ENCODE measurements at regions not wholly inside any gene's neighbourhood (a gene's known extent, or its start where the extent isn't known, plus 50 kb on each side); places are given as distances from the start of the nearest gene placed in this dataset.
A peak's percentile ranks its signal among the peaks of the same experiment; 100 is the strongest.

GRCh38 chr13:111929036-111929616 lies 137.8 kb upstream of the SOX1 start:
- no peak for DNase-seq

GRCh38 chr13:111936267-111936925 lies 130.6 kb upstream of the SOX1 start:
- no peak for DNase-seq

- no peak for DNase-seq
These were observed 129.1 kb upstream of the SOX1 start for GRCh38 chr13:111937777-111938311.

GRCh38 chr13:111938741-111939665 lies 127.9 kb upstream of the SOX1 start:
- DNase-seq = no peak

- DNase-seq = no peak
These were observed 127.2 kb upstream of the SOX1 start for GRCh38 chr13:111939666-111940278.

GRCh38 chr13:111940892-111941291 lies 126.1 kb upstream of the SOX1 start:
- DNase-seq = no peak

GRCh38 chr13:111941845-111942447 lies 125.0 kb upstream of the SOX1 start:
- no peak for DNase-seq

GRCh38 chr13:111943229-111943795 lies 123.6 kb upstream of the SOX1 start:
- no peak for DNase-seq

GRCh38 chr13:111944171-111944583 lies 122.8 kb upstream of the SOX1 start:
- DNase-seq = no peak

GRCh38 chr13:111945086-111945485 lies 121.9 kb upstream of the SOX1 start:
- DNase-seq = no peak

- no peak for DNase-seq
These were observed 120.7 kb upstream of the SOX1 start for GRCh38 chr13:111946214-111946613.

GRCh38 chr13:111947026-111947810 lies 119.7 kb upstream of the SOX1 start:
- peak; percentile 62 for DNase-seq

- DNase-seq = no peak
These were observed 119.1 kb upstream of the SOX1 start for GRCh38 chr13:111947876-111948275.

GRCh38 chr13:111948281-111948680 lies 118.7 kb upstream of the SOX1 start:
- DNase-seq = no peak

GRCh38 chr13:111948811-111949210 lies 118.1 kb upstream of the SOX1 start:
- DNase-seq = no peak

- DNase-seq = no peak
These were observed 117.6 kb upstream of the SOX1 start for GRCh38 chr13:111949311-111949710.

- DNase-seq = no peak
These were observed 116.3 kb upstream of the SOX1 start for GRCh38 chr13:111950697-111951096.

GRCh38 chr13:111952032-111952431 lies 114.9 kb upstream of the SOX1 start:
- DNase-seq = no peak

- DNase-seq = no peak
These were observed 114.1 kb upstream of the SOX1 start for GRCh38 chr13:111952814-111953213.

GRCh38 chr13:111953546-111954178 lies 113.3 kb upstream of the SOX1 start:
- DNase-seq = no peak
